Spleen (tissue), 11 donors: ENCODE measurements at regions not wholly inside any gene's neighbourhood (a gene's known extent, or its start where the extent isn't known, plus 50 kb on each side); places are given as distances from the start of the nearest gene placed in this dataset.
"Not testable (repeated sequence)": the region's sequence is repeated elsewhere in the genome, so short reads cannot be mapped to it uniquely, and the experiment has no call there.

ENCODE experiments used
- DNase-seq: peaks from one replicate; pipeline ENCODE4 v3.0.0-alpha.2; 2020
- H3K27ac ChIP-seq, 8 donors: fragments of 200-600 bp; sonication (generic) in 7 of 8; 1 replicate in 4 of 8; 2 replicates in 4 of 8; pipeline versions ENCODE4 v1.5.0 to v1.8.0; 2016 to 2021; ENCODE audit warnings: inconsistent platforms in 4 of 8, mild to moderate bottlenecking in 4 of 8, moderate library complexity in 1 of 8
- H3K27me3 ChIP-seq, 7 donors: fragments of 200-600 bp; sonication (generic) in 6 of 7; replicated peaks in 1 of 7; 1 replicate in 4 of 7; 2 replicates in 3 of 7; pipeline versions ENCODE4 v1.5.0 to v1.8.0; 2016 to 2021; ENCODE audit warnings: inconsistent platforms in 3 of 7, mild to moderate bottlenecking in 1 of 7
- H3K36me3 ChIP-seq, 6 donors: fragments of 200-600 bp; sonication (generic) in 5 of 6; 1 replicate in 4 of 6; 2 replicates in 2 of 6; pipeline versions ENCODE4 v1.5.0 to v1.8.0; 2016 to 2021; ENCODE audit warnings: inconsistent platforms in 2 of 6
- H3K4me1 ChIP-seq, 6 donors: fragments of 200-600 bp; sonication (generic) in 5 of 6; 1 replicate in 3 of 6; 2 replicates in 3 of 6; pipeline versions ENCODE4 v1.5.0 to v1.8.0; 2016 to 2021; ENCODE audit warnings: inconsistent platforms in 3 of 6
- H3K4me3 ChIP-seq, 8 donors: fragments of 200-600 bp; sonication (generic) in 7 of 8; 1 replicate in 4 of 8; 2 replicates in 4 of 8; pipeline versions ENCODE4 v1.5.0 to v1.8.0; 2016 to 2021; ENCODE audit warnings: inconsistent platforms in 4 of 8, mild to moderate bottlenecking in 4 of 8, moderate library complexity in 2 of 8
- H3K9me3 ChIP-seq, 8 donors: fragments of 200-600 bp; sonication (generic) in 7 of 8; 1 replicate in 4 of 8; 2 replicates in 4 of 8; pipeline versions ENCODE4 v1.5.0 to v1.8.0; 2016 to 2021; ENCODE audit warnings: inconsistent platforms in 4 of 8
- POLR2A ChIP-seq, 3 donors: fragments of 450-650 bp; IDR thresholded peaks; one replicate each; pipeline ENCODE4 v1.5.1; 2017; ENCODE audit warnings: antibody characterized with exemption in 3 of 3, mild to moderate bottlenecking in 1 of 3
- POLR2AphosphoS5 ChIP-seq, 3 donors: sonication (generic); formaldehyde crosslinking; IDR thresholded peaks; one replicate each; pipeline ENCODE4 v1.5.1; 2017; ENCODE audit warnings: antibody characterized with exemption in 3 of 3
- WGBS, 5 donors: extraction: QIAGEN DNeasy Blood & Tissue Kit in 3 of 5; methylation state at CpG; one replicate each; pipeline versions ENCODE4 v1.1.5 to v1.1.7; 2013 to 2018; 5-methylcytosine and 5-hydroxymethylcytosine counted together
- intact Hi-C: fragments of 100-400 bp; cut with DNase I; formaldehyde crosslinking; loops from one replicate; pipeline ENCODE4 v1.15.0; 2023; ENCODE audit warnings: low total_unique reads
- TF ChIP-seq, protein P1 (sequence below), 11 experiments: fragments of 200-600 bp in 7 of 11; fragments of 450-650 bp in 4 of 11; sonication (generic) in 4 of 11; IDR thresholded peaks in 8 of 11; conservative IDR thresholded peaks in 3 of 11; 1 replicate in 7 of 11; 2 replicates in 4 of 11; pipeline versions ENCODE4 v1.4.0 to v1.8.0; 2016 to 2021; ENCODE audit warnings: antibody characterized with exemption in 11 of 11, inconsistent platforms in 4 of 11, mild to moderate bottlenecking in 1 of 11
- donor health status: healthy with polysubstance abuse.
- donor health status: DM: no; HTN: no; CAD: no; lungs with moderate emphysema.
- donor health status: DM: no; HTN: no; CAD: no.
- donor health status: Bipolar disorder and iron deficiency.
- donor health status: healthy.
- donor health status: DM: no; HTN: no; CAD: no.
- donor health status: DM: yes; HTN: yes; CAD: no.

DNA sequence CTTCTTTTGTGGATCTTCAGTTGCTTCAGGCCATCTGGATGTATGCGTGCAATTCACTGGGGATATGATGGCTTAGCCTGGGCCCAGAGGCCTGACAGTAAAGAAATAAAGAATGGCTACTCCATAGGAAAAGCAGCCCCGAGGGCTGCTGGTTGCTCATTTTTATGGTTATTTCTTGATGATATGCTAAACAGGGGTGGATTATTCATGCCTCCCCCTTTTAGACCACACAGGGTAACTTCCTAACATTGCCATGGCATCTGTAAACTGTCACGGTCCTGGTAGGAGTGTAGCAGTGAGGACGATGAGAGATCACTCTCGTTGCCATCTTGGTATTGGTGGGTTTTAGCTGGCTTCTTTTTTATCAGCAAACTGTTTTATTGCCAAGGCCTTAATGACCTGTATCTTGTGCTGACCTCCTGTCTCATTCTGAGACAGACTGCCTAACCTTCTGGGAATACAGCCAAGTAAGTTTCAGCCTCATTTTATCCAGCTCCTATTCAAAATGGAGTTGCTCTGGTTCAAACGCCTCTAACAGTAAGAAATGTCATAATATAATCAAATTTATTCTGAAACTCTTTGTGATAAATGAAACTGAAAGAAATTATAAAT lies 60.5 kb downstream of the DSEL start:
- peaks cover 0 to 5% (median under 1%) of the 10 kb centered on the region in 8 donors for H3K9me3 ChIP-seq
- H3K4me3 ChIP-seq = no peak overlapping the region
- H3K27ac ChIP-seq = no peak overlapping the region
- intact Hi-C loops = no loop called here
- peaks cover 0 to 6% (median 0%) of the 10 kb centered on the region in 6 donors for H3K4me1 ChIP-seq
- WGBS, 5 donors = 74 to 89% (median 77%) methylated on average over 6 of the region's 6 CpGs
- no peaks in the 10 kb centered on the region for H3K36me3 ChIP-seq
- no peak for DNase-seq
- TF ChIP-seq POLR2A (IDR thresholded peaks at IDR 0.05) (no peak), POLR2AphosphoS5 (IDR thresholded peaks at IDR 0.05) (no peak)
- TF ChIP-seq, protein P1, sequence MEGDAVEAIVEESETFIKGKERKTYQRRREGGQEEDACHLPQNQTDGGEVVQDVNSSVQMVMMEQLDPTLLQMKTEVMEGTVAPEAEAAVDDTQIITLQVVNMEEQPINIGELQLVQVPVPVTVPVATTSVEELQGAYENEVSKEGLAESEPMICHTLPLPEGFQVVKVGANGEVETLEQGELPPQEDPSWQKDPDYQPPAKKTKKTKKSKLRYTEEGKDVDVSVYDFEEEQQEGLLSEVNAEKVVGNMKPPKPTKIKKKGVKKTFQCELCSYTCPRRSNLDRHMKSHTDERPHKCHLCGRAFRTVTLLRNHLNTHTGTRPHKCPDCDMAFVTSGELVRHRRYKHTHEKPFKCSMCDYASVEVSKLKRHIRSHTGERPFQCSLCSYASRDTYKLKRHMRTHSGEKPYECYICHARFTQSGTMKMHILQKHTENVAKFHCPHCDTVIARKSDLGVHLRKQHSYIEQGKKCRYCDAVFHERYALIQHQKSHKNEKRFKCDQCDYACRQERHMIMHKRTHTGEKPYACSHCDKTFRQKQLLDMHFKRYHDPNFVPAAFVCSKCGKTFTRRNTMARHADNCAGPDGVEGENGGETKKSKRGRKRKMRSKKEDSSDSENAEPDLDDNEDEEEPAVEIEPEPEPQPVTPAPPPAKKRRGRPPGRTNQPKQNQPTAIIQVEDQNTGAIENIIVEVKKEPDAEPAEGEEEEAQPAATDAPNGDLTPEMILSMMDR (IDR thresholded peaks at IDR 0.05 in 8 of 11, conservative IDR thresholded peaks at IDR 0.05 in 3 of 11) = no peak
- no peaks in the 10 kb centered on the region for H3K27me3 ChIP-seq

- intact Hi-C loops = no loop called here
- Histone ChIP-seq H3K4me3 (no peak overlapping the region), H3K27me3 (no peaks in the 10 kb centered on the region), H3K36me3 (no peaks in the 10 kb centered on the region), H3K9me3 (peaks cover 0 to 25% (median 17%) of the 10 kb centered on the region in 8 donors), H3K4me1 (peaks cover 0 to 6% (median 0%) of the 10 kb centered on the region in 6 donors), H3K27ac (no peak overlapping the region)
- no peak for DNase-seq
- WGBS, 5 donors = 45 to 65% (median 53%) methylated on average over 2 of the region's 2 CpGs
- TF ChIP-seq POLR2AphosphoS5 (IDR thresholded peaks at IDR 0.05) (no peak), POLR2A (IDR thresholded peaks at IDR 0.05) (no peak)
- TF ChIP-seq, protein P1 (IDR thresholded peaks at IDR 0.05 in 8 of 11, conservative IDR thresholded peaks at IDR 0.05 in 3 of 11) = no peak
Measured at GRCh38 chr18:67453901-67454300, 62.6 kb downstream of the DSEL start.

GRCh38 chr18:67451960-67452359 lies 64.6 kb downstream of the DSEL start:
- no peak for DNase-seq
- intact Hi-C loops = no loop called here
- Histone ChIP-seq H3K9me3 (peaks cover 0 to 26% (median 19%) of the 10 kb centered on the region in 8 donors), H3K4me3 (no peak overlapping the region), H3K4me1 (peaks cover 0 to 6% (median 0%) of the 10 kb centered on the region in 6 donors), H3K27me3 (no peaks in the 10 kb centered on the region), H3K36me3 (no peaks in the 10 kb centered on the region), H3K27ac (no peak overlapping the region)
- WGBS, 5 donors = 82 to 90% (median 89%) methylated on average over 2 of the region's 2 CpGs
- no peak for TF ChIP-seq POLR2AphosphoS5 (IDR thresholded peaks at IDR 0.05)
- no peak for TF ChIP-seq POLR2A (IDR thresholded peaks at IDR 0.05)
- TF ChIP-seq, protein P1 (IDR thresholded peaks at IDR 0.05 in 8 of 11, conservative IDR thresholded peaks at IDR 0.05 in 3 of 11) = no peak

GRCh38 chr18:67451101-67451500 lies 65.4 kb downstream of the DSEL start:
- peak; percentile 44 for DNase-seq
- WGBS, 5 donors = 67 to 78% (median 71%) methylated on average over 10 of the region's 10 CpGs
- H3K4me1 ChIP-seq, H3K36me3 ChIP-seq, H3K27me3 ChIP-seq, H3K4me3 ChIP-seq, intact Hi-C loops, H3K27ac ChIP-seq: not testable (repeated sequence)
- peaks cover 0 to 26% (median 19%) of the 10 kb centered on the region in 8 donors for H3K9me3 ChIP-seq
